ENCODE measurements at regions not wholly inside any gene's neighbourhood (a gene's known extent, or its start where the extent isn't known, plus 50 kb on each side); places are given as distances from the start of the nearest gene placed in this dataset.
"Not testable (repeated sequence)": the region's sequence is repeated elsewhere in the genome, so short reads cannot be mapped to it uniquely, and the experiment has no call there.

- DNase-seq, result no peak
Measured at GRCh38 chr12:126038434-126038833, 973.2 kb downstream of the AACS start.

DNA sequence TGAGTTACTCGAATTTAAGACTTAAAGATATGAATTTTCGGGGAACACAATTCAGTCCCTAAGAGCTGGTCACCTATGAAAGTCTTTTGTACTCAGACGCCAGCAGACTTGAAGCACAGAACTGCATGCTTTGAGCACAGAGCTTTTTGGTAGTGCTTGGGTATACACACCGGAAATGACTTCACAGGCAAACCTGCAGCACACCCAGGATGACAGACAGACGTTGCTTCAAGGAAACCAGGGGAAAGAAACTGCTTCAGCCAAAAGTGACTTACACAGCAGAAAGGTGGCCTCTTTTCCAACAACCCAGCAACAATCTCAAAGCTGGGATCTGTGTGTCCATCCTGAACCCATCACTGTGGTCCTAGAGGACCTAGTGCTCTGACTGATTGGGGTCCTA lies 975.1 kb downstream of the AACS start:
- no peak for DNase-seq

- DNase-seq, result no peak
Measured at GRCh38 chr12:126042286-126042685, 977.1 kb downstream of the AACS start.

- DNase-seq, result not testable (repeated sequence)
Measured at GRCh38 chr12:126049501-126049900, 984.3 kb downstream of the AACS start.

DNA sequence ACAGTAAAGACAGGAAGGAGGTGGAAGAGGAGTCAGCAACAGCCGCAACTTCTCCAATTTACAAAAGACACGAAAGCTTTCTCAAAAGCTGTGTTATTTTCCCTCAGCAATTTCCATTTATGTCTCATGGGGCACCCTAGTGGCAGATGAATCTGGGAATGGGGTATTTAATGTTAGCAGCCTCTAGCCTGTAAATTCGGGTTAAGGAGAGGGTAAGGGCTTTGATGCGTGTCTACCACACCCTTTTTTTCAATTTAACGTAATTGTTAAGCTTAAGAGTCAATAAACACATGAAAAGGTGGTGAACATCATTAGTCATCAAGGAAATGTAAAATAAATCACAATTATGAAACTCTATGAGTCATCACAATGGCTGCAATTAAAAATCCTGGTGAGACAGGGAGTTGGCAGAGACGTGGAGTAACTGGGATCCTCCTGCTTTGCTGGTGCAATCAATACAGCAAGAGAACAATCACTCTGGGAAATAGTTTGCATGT lies 986.4 kb downstream of the AACS start:
- no peak for DNase-seq

DNA sequence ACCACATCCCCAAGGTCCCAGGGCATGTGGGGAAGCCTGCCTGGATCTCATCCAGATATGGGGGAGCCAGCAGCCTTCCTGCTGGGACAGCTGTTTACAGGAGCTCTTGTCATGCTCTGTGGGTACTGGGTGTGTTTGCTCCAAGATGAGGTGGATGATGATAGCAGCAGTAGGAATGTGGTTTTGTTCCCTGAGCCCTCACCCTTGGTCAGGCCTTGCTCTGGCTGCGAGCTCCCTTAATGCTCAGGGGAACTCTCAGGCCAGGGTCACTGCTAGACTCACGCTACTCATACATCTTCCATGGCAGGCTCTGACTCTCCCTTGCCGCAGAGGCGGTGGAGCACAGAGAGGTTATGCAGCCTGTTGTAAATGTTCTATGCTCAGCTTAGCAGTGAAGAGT lies 990.3 kb downstream of the AACS start:
- DNase-seq, result no peak

- DNase-seq, result no peak
Measured at GRCh38 chr12:126061777-126062176, 996.5 kb downstream of the AACS start.

- no peak for DNase-seq
Measured at GRCh38 chr12:126064028-126064427, 998.8 kb downstream of the AACS start.

DNA sequence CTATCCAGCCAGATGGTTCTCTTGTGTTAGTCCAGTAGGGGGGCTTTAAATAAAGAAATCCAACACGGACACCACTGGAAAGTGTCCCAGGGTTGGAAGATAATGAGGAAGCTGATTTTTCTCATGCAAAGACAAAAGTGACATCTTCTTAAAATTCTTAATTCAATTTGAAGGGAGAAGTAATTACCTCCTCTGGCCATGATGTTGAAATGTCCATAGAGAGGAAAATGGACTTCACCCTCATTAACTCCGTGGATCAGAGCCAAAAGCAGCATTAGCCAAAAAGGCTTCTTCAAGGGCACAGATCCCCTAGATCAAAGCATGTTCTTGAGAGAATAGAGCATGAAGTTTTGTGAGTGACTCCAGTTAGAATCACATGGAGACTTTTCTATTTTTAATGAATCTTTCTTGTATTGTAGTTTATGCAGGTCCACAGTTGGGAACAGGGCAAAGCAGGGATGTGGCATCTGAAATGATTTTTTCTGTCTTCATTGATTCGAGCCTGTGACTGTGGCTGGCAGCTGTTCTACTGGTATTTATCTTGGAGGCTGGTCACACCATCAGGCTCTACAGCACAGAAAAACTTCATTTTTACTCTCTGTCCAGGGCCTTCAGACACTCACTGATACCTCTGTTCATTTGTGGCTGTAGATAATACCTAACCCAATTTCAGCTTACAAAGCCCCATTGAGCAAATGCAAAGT lies 1002.5 kb downstream of the AACS start:
- DNase-seq, result no peak

GRCh38 chr12:126069549-126070165 lies 1004.4 kb downstream of the AACS start:
- DNase-seq, result no peak

DNA sequence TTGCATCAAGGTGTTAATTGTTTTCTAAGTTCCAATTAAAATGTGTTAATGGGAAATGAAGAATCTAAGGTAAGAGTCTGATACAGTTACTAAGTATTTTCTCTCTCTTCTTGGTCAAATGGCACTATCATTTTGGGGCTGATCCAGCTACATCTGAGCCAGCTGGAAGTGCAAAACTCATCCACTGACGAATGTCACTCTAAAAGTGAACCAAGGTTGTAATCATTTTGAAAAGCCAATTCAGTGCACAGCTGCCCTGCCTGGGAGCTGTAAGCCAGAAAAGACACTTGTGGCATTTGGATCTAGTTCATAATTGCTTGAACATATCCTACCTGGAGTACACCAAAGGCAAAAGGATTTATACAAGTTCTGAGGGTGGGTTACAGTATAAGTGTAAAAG lies 1011.3 kb downstream of the AACS start:
- DNase-seq, result no peak

DNA sequence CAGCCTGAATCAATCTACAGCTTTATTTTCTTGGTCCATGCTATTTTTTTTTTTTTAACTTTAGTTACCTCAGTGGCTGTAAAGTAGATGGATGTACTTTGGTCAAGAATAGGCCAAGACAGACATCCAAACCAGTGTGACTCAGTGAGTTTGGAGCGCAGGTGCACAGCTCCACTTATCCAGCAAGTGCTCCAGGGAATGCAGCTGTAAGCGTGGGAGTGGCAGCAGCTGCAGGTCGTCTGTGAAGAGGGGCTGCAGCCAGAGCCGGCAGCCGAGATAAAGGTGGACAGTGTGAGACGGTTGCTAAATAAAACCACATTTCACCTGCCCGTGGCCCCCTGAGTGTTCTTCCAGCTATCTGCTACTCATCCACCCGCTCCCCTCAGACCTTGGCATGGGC lies 1018.7 kb downstream of the AACS start:
- DNase-seq, result no peak

GRCh38 chr12:126084480-126084879 lies 1019.2 kb downstream of the AACS start:
- DNase-seq, result no peak

GRCh38 chr12:126086242-126086641 lies 1021.0 kb downstream of the AACS start:
- no peak for DNase-seq

DNA sequence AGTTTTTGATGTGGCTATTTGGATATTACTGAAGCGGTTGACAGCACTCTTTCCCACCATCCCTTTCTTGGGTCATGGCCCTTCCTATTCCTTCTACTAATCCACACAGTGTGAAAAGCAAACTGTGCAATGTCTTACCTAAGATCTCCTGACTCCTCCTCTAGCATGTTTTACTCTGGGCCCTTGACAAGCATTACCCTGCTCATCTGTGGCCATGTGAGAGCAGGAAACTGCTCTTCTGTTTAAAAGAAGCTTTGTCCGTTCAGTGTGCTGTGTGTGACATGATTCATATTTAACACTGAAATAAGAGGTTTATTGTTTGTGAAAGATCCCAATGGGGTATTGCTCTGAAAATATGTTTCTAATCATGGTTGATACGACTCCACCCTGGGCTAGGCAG lies 1022.5 kb downstream of the AACS start:
- DNase-seq, result no peak

DNA sequence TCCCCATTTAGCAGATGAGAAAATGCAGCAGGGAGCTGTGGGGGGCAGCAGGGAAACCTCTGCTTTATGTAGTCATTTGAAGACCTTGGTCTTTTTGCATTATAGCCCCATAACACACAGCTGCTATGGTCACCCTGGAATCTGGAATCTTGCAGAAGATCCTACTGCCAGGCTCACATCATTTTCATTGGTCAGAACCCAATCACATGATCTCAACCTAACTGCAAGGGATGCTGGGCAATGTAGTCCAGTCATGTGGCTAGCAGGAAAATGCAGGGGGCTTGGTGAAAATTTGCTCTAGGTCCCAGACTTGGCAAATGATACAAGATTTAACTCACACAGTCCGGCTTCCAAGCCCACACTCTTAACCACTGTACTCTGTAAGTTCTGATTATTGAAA lies 1028.7 kb downstream of the AACS start:
- DNase-seq, result no peak

DNA sequence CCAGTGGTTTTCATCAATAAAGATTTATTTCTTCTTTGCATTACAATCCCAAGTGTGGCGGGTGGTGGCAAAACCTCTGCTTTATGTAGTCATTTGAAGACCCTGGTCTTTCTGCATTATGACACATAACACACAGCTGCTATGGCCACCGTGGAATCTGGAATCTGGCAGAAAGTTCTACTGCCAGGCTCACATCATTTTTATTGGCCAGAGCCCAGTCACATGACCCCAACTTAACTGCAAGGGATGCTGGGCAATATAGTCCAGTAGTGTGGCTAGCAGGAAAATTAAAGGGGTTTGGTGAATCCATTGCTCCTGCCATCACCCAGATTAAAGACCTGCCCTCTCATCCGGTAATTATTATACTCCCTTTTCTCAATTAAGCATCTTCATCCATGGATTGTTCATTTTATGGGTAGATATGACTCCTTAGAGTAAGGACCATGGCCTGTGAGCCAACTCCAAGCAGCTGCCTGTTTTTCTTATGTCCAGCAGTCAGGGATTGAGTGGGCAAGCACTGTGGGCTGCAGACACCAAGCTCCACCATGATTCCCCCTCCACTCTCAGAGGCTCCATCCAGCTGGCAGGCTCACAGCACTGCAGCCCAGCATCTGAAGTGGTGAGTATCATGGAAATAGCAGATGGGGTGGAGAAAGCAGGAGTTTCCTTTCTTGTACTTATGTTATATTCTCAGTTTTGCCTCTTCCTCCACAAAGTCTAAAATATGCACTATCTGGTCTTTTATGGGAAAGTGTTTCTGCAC lies 1030.7 kb downstream of the AACS start:
- no peak for DNase-seq

DNA sequence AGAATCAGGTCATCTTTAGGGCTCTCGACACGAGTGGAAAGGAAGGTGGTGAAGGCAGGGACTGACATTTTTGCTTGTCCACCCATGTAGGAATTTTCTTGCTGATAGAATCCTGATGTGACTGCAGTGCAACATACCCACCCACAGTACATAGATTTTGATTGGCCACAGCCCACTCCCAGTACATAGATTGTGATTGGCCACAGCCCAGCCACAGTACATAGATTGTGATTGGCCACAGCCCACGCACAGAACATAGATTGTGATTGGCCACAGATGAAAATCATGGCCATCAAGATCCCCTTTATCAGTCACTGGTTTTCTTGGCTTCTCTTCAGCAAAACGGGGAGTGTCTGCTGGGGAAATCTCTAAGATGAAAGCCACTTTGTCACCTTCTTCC lies 1041.5 kb downstream of the AACS start:
- no peak for DNase-seq

- no peak for DNase-seq
Measured at GRCh38 chr12:126107659-126108058, 1042.4 kb downstream of the AACS start.

DNA sequence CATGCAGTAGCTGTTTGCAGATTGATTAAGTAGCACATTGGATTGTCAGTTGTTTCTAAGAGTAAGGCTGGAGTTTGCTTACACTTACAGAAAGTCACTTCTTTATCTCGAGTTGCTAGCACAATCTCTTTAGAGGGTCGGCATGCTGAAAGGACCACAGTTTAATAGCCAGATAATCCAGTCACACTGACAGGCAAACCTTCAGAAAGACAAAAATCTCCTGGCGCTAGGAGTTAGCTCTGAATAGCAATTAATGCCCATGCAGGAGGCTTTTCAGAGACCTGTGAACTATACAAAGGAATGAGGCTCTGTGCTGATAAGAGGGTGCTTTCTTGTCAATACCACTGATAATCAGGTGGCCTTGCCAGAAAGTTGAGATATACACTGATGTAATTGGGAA lies 1043.0 kb downstream of the AACS start:
- no peak for DNase-seq

GRCh38 chr12:126112141-126112540 lies 1046.9 kb downstream of the AACS start:
- no peak for DNase-seq

- DNase-seq, result no peak
Measured at GRCh38 chr12:126112849-126113248, 1047.6 kb downstream of the AACS start.

- DNase-seq, result no peak
Measured at GRCh38 chr12:126114441-126114840, 1049.2 kb downstream of the AACS start.

DNA sequence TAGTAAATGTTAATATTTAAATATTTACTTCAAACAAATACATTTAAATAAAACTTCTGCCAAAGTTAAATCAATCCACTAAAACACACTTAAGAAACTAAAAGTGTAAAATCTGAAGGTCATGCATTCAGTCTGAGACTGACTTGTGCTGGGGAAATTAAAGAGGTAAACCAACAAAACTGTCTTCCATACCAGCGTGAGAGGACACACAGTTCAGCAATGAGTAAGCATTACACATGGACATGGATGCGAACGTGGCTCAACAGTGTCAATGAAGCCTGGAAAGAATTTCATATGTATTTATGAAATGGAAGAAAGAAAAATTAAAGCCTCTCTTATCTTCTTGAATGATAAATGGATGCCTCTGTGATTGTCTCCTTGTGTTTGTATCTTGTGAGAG lies 1052.3 kb downstream of the AACS start:
- DNase-seq, result no peak
